HEK293 (cell line): ENCODE measurements at regions not wholly inside any gene's neighbourhood (a gene's known extent, or its start where the extent isn't known, plus 50 kb on each side); places are given as distances from the start of the nearest gene placed in this dataset.

Experiments
- CTCF ChIA-PET: fragments of 350-600 bp; formaldehyde crosslinking; extraction: SDS; loops from one replicate; lab custom pipeline; 2021; ENCODE audit warnings: antibody characterized with exemption; lab: Yijun Ruan, JAX
- POLR2A ChIA-PET: fragments of 300-600 bp; formaldehyde crosslinking; extraction: SDS; loops from one replicate; lab custom pipeline; 2020; ENCODE audit warnings: antibody characterized with exemption, inconsistent platforms; lab: Yijun Ruan, JAX
- H3K27ac ChIP-seq: fragments of 200-500 bp; sonication (Bioruptor generic); 2 replicates; pipeline ENCODE4 v1.5.1; 2014; ENCODE audit warnings: low read depth, low read length, control low read depth, inconsistent platforms; ENCODE audit errors: extremely low read depth
- H3K36me3 ChIP-seq, 2 experiments: fragments of 200-500 bp in 1 of 2; sonication (Bioruptor generic) in 1 of 2; 1 replicate in 1 of 2; 2 replicates in 1 of 2; pipeline ENCODE4 v1.5.1; 2014 to 2017; ENCODE audit warnings: inconsistent platforms in 2 of 2, low read length in 2 of 2; ENCODE audit not compliant: control insufficient read depth in 2 of 2, insufficient read depth in 1 of 2
- H3K4me1 ChIP-seq: fragments of 200-500 bp; sonication (Bioruptor generic); 2 replicates; pipeline ENCODE4 v1.5.1; 2014; ENCODE audit warnings: mild to moderate bottlenecking, low read length, inconsistent platforms; ENCODE audit not compliant: control insufficient read depth, insufficient read depth
- H3K4me3 ChIP-seq: 2 replicates; pipeline ENCODE4 v1.5.1; 2011; ENCODE audit warnings: low read depth, mild to moderate bottlenecking, control low read depth, low read length, moderate library complexity
- H3K9me3 ChIP-seq: fragments of 200-500 bp; sonication (Bioruptor generic); 2 replicates; pipeline ENCODE4 v1.5.1; 2014; ENCODE audit warnings: low read depth, low read length, inconsistent platforms; ENCODE audit not compliant: control insufficient read depth, insufficient read depth
- PRDM2 ChIP-seq: fragments of 450-650 bp; formaldehyde crosslinking; IDR thresholded peaks from 2 replicates; pipeline ENCODE4 v1.5.1; 2016; ENCODE audit warnings: missing biosample characterization, missing genetic modification characterization, borderline replicate concordance
- RBAK ChIP-seq: fragments of 450-650 bp; formaldehyde crosslinking; IDR thresholded peaks from 2 replicates; pipeline ENCODE4 v1.5.1; 2016; ENCODE audit warnings: missing biosample characterization, missing genetic modification characterization
- TCF7L2 ChIP-seq: IDR thresholded peaks from 2 replicates; pipeline ENCODE4 v1.6.1; 2011; ENCODE audit warnings: low read depth, mild to moderate bottlenecking, inconsistent platforms, low read length, moderate library complexity, borderline replicate concordance
- ZBTB20 ChIP-seq: fragments of 450-650 bp; formaldehyde crosslinking; IDR thresholded peaks from 2 replicates; pipeline ENCODE4 v1.5.1; 2016; ENCODE audit warnings: missing biosample characterization, missing genetic modification characterization
- ZBTB48 ChIP-seq: fragments of 450-650 bp; formaldehyde crosslinking; IDR thresholded peaks from 2 replicates; pipeline ENCODE4 v1.5.1; 2016; ENCODE audit warnings: missing biosample characterization, missing genetic modification characterization
- ZFP69B ChIP-seq: fragments of 450-650 bp; formaldehyde crosslinking; IDR thresholded peaks from 2 replicates; pipeline ENCODE4 v1.5.1; 2016; ENCODE audit warnings: missing biosample characterization, missing genetic modification characterization
- ZNF10 ChIP-seq: fragments of 450-650 bp; formaldehyde crosslinking; IDR thresholded peaks from 2 replicates; pipeline ENCODE4 v1.5.1; 2017; ENCODE audit warnings: missing biosample characterization, missing genetic modification characterization
- ZNF133 ChIP-seq: fragments of 450-650 bp; formaldehyde crosslinking; IDR thresholded peaks from 2 replicates; pipeline ENCODE4 v1.5.1; 2016; ENCODE audit warnings: missing biosample characterization, missing genetic modification characterization
- ZNF169 ChIP-seq: fragments of 450-650 bp; formaldehyde crosslinking; IDR thresholded peaks from 2 replicates; pipeline ENCODE4 v1.5.1; 2016; ENCODE audit warnings: missing biosample characterization, missing genetic modification characterization
- ZNF366 ChIP-seq: fragments of 450-650 bp; formaldehyde crosslinking; conservative IDR thresholded peaks from 2 replicates; pipeline ENCODE4 v1.5.1; 2016; ENCODE audit warnings: missing biosample characterization, missing genetic modification characterization
- ZNF501 ChIP-seq: fragments of 450-650 bp; formaldehyde crosslinking; IDR thresholded peaks from 2 replicates; pipeline ENCODE4 v1.5.1; 2016; ENCODE audit warnings: missing biosample characterization, missing genetic modification characterization
- ZNF518A ChIP-seq: fragments of 450-650 bp; formaldehyde crosslinking; conservative IDR thresholded peaks from 2 replicates; pipeline ENCODE4 v1.5.1; 2016; ENCODE audit warnings: low read depth, missing biosample characterization, missing genetic modification characterization
- ZNF585B ChIP-seq: fragments of 450-650 bp; formaldehyde crosslinking; IDR thresholded peaks from 2 replicates; pipeline ENCODE4 v1.5.1; 2016; ENCODE audit warnings: missing biosample characterization, missing genetic modification characterization
- ZNF624 ChIP-seq: fragments of 450-650 bp; formaldehyde crosslinking; IDR thresholded peaks from 2 replicates; pipeline ENCODE4 v1.5.1; 2017; ENCODE audit warnings: missing biosample characterization, missing genetic modification characterization
- ZNF645 ChIP-seq: fragments of 450-650 bp; formaldehyde crosslinking; IDR thresholded peaks from 2 replicates; pipeline ENCODE4; 2016; ENCODE audit warnings: missing biosample characterization, missing genetic modification characterization
- ZNF704 ChIP-seq: fragments of 450-650 bp; formaldehyde crosslinking; IDR thresholded peaks from 2 replicates; pipeline ENCODE4 v1.5.1; 2016; ENCODE audit warnings: missing biosample characterization, missing genetic modification characterization
- ZNF76 ChIP-seq: fragments of 450-650 bp; formaldehyde crosslinking; IDR thresholded peaks from 2 replicates; pipeline ENCODE4; 2016; ENCODE audit warnings: low read depth, missing biosample characterization, missing genetic modification characterization, borderline replicate concordance
- ZNF776 ChIP-seq: fragments of 450-650 bp; formaldehyde crosslinking; IDR thresholded peaks from 2 replicates; pipeline ENCODE4 v1.5.0; 2017; ENCODE audit warnings: missing biosample characterization, missing genetic modification characterization, borderline replicate concordance
- ZNF837 ChIP-seq: fragments of 450-650 bp; formaldehyde crosslinking; IDR thresholded peaks from 2 replicates; pipeline ENCODE4 v1.5.1; 2016; ENCODE audit warnings: missing biosample characterization, missing genetic modification characterization

GRCh38 chr2:129872446-129872845, 107.0 kb upstream of the RAB6C start:
- Histone ChIP-seq H3K4me1 (no peaks in the 10 kb centered on the region), H3K36me3 (no peaks in the 10 kb centered on the region), H3K9me3 (no peaks in the 10 kb centered on the region), H3K27ac (no peak overlapping the region), H3K4me3 (no peak overlapping the region)
- CTCF ChIA-PET: no interaction called here
- TF ChIP-seq ZNF10 (tag by site-specific recombination): 0 out of 2 replicates have a peak, but pooled peaks have one; percentile 17
- TF ChIP-seq ZNF704: no peak
- POLR2A ChIA-PET: no interaction called here

GRCh38 chr2:129876541-129876940, 102.9 kb upstream of the RAB6C start:
- ChIA-PET POLR2A (interaction anchor here (1.7 kb wide), 1 partner anchor 12 kb away, joined by 6 read pairs; no protein-coding TSS in a partner anchor), CTCF (interaction anchor here (1.7 kb wide), 1 partner anchor 26 kb away, joined by 4 read pairs; no protein-coding TSS in a partner anchor)
- Histone ChIP-seq H3K4me3 (peak overlapping the region; percentile 82), H3K36me3 (no peaks in the 10 kb centered on the region), H3K27ac (no peak overlapping the region), H3K9me3 (no peaks in the 10 kb centered on the region), H3K4me1 (no peaks in the 10 kb centered on the region)
- TF ChIP-seq ZBTB20 (tag by site-specific recombination) (no peak), TCF7L2 (no peak), RBAK (no peak), ZNF169 (tag by site-specific recombination) (no peak), PRDM2 (tag by site-specific recombination) (no peak), ZNF837 (tag by site-specific recombination) (no peak), ZNF133 (tag by site-specific recombination) (no peak), ZNF776 (no peak), ZNF624 (tag by site-specific recombination) (no peak)

GRCh38 chr2:129877289-129877741, 102.2 kb upstream of the RAB6C start:
- ChIA-PET CTCF (interaction anchor here (1.7 kb wide), 1 partner anchor 27 kb away, joined by 4 read pairs; no protein-coding TSS in a partner anchor), POLR2A (interaction anchor here (0.5 to 1.7 kb wide), 2 partner anchors 12 to 920 kb away, joined by 3 to 6 read pairs; no protein-coding TSS in a partner anchor)
- Histone ChIP-seq H3K36me3 (no peaks in the 10 kb centered on the region), H3K4me1 (no peaks in the 10 kb centered on the region), H3K27ac (peak overlapping the region; percentile 24; the same call in 1 of the 2 replicates), H3K4me3 (peak overlapping the region; percentile 82), H3K9me3 (no peaks in the 10 kb centered on the region)
- no peak for TF ChIP-seq ZNF501 (tag by site-specific recombination)
- TF ChIP-seq ZNF76 (tag by site-specific recombination): no peak
- no peak for TF ChIP-seq ZNF645 (tag by site-specific recombination)
- peak; percentile 88 for TF ChIP-seq ZBTB48 (tag by site-specific recombination)
- TF ChIP-seq ZNF518A (tag by site-specific recombination): peak; percentile 76
- no peak for TF ChIP-seq ZNF366 (tag by site-specific recombination)
- no peak for TF ChIP-seq ZNF585B (tag by site-specific recombination)
- peak; percentile 61; the same call in 1 of the 2 replicates for TF ChIP-seq ZFP69B
